Stimulated activated CD4-positive, alpha-beta T cell treated with anti-CD3 and anti-CD28 coated beads, Interleukin-2, amount 100 ng/mL, for 24 hours (primary cell): ENCODE measurements at regions not wholly inside any gene's neighbourhood (a gene's known extent, or its start where the extent isn't known, plus 50 kb on each side); places are given as distances from the start of the nearest gene placed in this dataset.
A peak's percentile ranks its signal among the peaks of the same experiment; 100 is the strongest.
"Not testable (repeated sequence)": the region's sequence is repeated elsewhere in the genome, so short reads cannot be mapped to it uniquely, and the experiment has no call there.

Source experiments
- DNase-seq, 2 donors: peaks; one replicate each; pipeline ENCODE4 v3.0.0-alpha.2; 2020

DNA sequence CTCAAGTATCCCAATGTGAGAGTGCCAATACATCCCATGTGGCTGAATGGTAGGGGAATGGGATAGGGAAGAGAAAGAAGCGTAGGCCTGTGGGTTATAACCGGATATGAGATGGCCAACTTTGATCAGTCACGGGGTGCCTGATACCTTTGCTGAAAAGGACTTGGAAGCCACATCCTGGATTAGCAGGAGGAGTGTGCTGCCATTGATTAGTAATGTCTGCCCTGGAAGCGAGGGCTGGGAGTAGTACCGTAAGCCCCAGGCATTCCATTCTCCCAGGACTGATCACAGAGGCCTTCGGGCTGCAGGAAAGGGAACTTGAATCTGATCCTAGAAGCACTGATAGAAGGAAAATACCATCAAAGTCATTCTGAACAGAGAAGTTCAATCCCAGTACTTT lies 218.5 kb downstream of the TFCP2L1 start:
- no peak for DNase-seq

DNA sequence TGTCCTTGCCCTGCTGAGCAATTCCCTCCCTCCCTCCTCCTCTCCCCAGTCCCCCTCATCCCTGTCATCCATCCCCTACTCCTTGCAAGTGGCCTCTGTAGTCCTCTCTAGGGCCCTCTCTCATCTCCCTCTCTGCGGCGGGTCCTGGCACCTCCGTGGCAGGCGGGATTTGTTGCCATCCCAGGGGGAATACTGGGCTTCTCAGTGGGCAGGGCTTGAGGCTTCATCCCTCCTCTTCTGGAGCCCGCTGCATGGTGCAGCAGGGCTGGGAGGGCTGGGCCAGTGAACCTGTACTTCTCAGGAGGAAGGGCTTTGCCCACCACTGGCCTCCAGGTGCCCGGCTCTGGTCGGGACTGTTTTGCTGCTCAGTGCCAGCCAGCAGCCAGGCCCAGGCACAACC lies 216.2 kb downstream of the TFCP2L1 start:
- DNase-seq = no peak

DNA sequence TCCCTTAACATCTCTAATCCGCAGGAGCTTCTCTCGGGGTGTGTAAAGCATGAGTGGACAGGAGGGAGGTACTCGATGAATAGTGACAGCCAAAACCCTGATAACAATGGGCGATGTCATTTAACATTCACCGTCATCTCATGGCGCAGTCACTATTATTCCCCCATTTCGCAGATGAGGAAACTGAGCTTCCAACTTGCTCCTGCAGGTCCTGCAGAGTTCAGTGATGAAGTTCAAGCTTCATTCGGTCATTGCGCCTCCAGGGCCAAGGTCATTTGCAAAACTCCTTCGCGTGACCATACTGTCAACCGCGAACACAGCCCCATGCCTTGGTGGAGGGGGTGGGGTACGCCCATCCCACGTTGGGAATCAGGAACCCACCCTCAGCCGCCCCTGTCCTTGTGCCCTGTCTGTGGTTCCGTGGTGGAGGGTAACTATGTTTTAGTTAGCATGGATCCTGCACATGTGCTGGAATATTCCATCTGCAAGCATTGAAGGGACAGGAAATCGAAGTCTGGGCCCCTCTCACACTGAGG lies 215.5 kb downstream of the TFCP2L1 start:
- no peak for DNase-seq

DNA sequence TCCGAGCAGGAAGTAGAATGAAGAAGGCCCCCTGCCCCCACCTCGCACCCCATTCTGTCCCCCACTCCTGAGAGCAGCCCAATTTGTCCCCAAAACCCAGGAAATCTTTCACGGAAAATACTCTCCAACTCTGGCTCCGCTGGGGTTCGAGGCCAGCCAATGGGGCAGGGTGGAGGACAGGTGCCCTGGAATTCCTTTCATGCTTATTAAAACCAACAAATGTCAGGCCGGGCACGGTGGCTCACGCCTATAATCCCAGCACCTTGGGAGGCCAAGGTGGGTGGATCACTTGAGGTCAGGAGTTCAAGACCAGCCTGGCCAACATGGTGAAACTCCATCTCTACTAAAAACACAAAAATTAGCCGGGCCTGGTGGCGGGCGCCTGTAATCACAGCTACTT lies 214.9 kb downstream of the TFCP2L1 start:
- not testable (repeated sequence) for DNase-seq

DNA sequence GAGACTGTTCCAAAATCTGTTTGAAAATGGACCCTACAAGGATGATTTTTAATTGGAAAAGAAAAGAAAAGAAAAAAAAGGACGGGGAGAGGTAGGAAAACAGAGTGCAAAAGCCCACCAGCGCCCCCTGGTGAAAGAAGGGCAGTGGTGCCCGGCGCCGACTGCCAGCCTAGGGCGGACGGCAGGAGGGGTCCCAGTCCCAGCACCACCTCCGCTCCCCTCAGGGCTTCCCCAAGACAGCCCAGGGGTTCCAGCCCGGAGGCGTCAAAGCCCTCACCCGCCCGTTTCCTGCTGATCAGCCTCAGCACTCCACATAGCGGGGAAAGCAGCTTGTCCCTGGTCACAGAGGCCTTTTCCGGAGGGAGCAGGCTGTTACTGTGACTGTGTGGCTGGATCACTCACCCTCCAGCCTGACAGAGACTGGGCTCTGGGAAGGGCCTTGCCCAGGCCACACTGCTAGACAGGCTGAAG lies 213.9 kb downstream of the TFCP2L1 start:
- DNase-seq = peak; percentile 51 to 74

DNA sequence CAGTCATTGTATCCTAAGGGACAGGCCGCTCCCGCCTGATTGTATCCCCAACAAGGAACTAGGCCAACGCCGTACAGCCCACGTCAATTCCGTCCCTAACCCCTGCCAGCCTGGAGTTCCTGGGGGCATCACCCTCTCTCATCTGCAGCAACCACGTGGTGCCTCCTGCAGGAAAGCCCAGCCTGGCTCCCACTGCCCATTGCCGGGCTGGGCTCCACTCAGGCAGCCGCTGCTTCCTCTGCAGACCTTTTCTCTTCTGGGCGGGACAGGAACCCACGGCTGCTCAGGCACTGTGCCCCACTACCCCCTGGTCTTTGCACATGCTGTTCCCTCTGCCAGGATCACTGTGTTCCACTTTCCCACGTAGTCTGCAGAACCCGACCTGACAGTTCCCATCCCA lies 212.2 kb downstream of the TFCP2L1 start:
- DNase-seq = no peak

DNA sequence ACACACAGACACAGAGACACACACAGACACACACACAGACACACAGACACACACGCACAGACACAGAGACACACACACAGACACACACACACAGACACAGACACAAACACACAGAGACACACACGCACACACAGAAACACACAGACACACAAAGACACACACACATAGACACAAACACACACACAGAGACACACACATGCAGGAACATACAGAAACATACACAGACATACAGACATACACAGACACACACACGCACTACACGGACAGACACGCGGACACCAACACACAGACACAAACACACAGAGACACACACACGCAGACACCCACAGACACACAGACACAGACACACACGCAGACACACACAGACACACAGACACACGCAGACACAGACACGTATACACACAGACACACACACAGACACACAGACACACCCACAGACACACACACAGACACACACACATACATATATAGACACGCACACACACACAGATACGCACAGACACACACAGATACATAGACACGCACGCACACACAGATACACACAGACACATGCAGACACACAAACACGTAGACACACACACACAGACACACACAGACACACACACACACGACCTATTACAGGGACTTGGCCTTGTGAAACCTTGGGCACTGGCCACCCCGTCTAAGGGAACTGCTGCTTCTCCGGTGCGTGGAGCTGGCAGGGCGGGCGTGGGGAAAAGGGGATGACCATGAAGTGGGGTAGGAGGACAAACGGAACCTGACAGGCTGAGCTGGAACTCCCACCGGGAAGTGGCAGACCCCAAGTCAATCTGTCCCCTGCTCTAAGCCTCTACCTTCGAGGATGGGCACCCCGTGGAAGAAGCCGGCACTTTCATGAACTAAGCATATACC lies 211.4 kb downstream of the TFCP2L1 start:
- DNase-seq = no peak

DNA sequence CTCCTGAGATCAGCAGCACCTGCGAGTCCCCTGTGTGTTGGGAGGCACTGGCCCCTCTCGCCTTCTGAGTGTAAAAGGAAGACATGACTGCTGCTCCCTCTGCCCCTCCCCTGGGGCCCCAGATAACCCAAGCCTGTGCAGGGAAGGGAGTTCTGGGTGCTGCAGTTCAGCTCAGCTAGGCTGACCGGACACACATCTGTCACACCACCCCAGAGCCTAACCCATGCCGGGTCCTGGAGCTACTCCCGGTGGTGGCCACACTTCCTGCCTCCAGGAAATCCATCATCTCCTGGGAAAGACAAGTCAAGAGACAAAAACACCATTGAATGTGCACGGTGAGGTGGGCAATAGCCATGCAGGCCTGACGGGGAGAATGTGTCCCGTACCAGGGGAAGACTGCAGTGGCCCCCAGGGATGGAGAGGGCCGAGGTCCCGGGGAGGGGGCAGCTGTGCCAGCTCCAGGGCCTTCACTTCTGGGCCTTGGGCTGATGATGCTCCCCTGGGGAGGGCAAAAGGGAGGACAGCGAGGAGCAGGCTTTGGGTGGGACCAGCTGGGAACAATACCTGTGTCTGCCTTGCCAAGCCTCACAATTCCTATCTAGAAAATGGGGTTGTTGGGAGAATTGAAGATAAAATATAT lies 210.6 kb downstream of the TFCP2L1 start:
- no peak for DNase-seq

DNA sequence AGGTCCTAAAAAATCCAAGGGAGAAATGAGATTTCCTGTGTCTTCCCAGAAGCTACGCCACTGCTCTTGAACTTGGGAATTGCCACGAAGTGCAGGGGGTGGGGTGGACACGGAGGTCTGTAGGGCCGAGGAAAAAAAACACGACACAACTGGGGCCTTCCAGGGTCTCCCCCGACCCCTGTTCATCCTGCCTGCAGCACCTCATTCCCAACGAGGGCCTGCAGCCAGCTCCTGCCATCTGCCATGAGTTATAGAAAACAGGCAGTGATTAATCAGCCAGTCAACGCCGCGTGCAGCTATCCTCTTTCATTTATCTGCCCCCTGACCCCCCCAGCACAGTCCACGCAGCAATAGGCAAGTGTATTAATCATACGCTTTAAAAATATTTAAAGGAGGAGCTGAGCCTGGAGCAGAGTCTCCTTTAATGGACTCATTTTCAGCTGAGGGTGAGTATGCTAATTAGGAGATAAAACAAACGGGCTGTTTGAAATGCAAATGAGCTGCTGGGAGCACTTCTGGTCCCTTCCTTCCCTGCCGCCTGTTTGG lies 209.9 kb downstream of the TFCP2L1 start:
- DNase-seq = peak; percentile 24 to 49

DNA sequence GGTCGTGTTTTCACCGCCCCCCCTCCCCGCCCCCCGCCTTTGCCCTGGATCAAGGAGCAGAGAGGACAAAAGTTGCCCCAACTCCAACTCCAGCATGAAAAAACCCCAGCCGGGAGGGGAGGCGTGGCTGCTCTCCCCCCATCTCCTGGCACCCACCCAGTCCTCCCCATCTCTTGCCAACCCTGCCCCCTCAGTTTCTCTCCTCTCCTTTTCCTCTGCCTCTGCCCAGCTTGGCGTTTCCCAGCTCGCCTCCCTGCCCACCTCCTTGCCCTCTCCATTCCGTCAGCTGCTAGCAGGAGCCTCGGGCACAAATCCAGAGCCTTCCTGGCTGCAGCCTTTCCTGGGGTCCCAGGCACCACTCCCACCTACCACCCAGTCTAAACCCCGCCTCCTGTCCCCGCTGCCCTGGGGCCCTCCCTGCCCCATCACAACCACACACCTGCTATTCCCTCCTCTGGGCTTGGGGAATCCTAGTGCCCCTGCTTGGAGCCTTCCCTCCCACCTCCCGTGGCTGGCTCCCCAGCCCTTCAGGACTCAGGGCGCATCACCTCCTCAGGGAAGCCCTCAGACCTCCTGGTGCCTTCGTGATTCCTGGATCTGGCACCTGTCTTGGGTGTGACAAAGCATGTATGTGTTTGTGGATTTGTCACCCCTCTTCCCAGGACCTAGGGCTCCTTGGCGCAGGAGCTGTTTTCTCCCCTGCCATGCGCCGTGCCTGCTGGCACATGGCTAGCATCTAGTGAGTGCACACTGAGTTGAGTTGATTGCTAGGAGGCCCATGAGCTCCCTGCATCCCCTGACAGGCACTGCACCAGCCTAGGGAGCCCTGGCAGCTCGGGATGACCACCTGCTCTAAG lies 209.1 kb downstream of the TFCP2L1 start:
- DNase-seq = no peak

DNA sequence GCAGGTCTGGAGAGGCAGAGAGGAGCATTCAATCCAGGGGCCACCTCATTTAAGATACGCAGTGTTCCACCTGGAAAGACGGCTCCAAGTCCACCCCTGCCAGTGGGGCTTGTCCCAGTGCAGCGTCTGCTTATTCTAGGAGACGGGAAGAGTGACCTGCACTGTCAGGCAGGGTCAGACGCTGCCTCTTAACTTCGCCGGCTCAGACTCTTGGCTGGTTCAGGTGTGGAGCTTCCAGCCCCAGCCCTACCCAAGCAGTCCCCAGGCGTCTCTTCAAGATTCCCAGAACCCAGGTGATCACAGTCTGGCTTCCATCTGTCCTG lies 208.5 kb downstream of the TFCP2L1 start:
- no peak for DNase-seq

DNA sequence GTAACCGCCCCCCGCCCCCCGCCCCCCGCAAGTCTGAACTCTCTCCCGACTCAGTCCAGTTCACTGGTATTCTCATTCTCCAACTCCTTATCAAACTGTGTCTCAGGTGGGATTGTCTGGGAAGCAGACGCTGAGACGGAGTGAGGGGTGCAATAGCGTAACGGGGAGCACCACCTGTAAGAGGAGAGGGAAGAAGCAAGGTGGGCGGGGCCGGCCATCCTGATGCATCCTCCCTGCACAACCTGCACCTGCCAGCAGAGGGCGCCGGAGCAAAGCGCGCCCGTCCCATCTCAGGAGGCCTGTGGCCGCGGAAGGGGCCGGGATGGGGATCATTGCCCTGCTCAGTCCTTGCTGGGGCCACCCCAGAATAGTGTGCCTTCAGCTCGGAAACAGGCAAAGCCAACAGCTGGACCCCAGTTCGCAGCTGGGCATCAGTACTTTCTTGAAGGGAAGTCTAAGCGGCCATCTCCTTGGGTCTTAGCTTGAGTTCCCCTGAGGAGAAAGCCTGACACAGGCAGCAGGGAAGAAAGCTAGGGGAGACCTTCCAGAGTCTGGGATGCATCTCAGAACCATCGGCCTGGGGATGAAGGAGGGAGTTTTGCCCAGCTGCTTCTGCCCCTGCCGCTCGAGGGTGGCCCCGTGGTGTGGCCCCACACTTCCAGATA lies 208.0 kb downstream of the TFCP2L1 start:
- DNase-seq = peak; percentile 71 to 83

DNA sequence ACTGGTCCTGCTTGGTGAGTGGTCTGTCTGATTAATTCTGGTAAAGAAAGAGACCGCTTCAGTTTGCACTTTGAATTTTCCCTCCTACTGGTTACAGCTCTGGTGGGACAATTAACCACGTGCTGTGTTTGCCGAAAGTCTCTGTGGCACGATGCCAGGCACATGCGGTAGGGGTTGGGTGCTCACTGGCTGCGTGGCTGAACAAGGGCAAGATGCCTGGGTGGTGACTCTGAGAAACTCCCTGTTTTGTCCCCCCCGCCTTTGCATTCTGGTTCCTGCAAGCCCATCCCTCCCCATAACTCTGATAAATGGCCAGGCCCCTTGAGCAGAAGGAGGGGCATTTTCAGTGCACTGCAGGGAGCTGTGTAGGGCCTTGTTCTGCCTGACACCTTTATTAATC lies 206.1 kb downstream of the TFCP2L1 start:
- DNase-seq = no peak

DNA sequence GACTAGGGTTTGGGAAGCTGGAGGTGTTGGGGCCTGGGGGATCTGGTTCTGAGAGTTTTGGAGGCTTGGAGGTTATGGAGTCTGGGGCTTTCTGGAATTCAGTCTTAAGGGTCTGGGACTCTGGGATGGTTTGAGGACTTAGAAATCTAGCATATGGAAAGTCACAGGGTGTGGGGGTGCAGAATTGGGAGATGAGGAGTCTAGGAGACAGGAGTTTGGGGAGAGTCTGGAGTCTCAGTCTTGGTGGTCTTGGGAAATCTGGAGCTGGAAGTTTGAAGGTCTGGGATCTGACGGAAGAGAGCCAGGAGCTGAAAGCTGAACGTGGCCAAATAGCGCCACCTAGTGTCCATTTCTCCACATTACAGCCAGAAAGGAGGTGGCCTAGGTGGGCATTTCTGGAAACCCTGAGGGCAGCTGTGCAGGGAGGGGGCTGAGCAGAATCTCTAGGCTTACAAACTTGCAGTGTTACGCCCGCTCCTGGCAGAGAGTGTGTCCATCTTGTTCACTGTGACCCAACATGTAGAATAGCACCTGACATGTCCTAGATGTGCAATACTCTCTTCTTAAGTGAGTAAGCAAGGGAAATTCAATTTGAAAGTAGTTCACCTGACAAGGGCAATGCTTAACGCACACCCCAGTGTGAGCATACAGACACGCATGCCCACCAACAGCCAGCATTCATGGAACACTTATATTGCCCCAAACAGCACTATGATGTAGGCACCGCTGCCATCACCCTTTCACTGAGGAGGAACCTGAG lies 204.8 kb downstream of the TFCP2L1 start:
- peak; percentile 58 to 59 for DNase-seq

DNA sequence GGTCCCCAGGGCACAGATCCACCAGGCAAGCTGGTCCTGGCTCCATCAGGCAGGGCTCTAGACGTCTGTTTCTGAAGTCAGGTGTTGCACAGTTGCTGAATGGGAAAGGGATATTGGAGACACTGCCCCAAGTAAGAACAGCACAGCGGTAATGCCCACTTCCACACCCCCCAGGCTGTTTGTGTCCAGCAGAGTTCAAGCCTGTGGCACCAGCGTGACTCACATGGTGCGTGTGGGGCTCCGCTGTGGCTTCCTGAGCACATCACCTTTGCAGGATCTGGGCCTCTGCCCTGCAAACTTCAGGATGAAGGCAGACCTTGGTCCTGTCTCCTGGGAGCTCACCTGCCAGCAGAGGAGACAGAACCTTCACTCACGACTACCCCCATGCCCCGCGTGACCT lies 203.3 kb downstream of the TFCP2L1 start:
- no peak for DNase-seq

DNA sequence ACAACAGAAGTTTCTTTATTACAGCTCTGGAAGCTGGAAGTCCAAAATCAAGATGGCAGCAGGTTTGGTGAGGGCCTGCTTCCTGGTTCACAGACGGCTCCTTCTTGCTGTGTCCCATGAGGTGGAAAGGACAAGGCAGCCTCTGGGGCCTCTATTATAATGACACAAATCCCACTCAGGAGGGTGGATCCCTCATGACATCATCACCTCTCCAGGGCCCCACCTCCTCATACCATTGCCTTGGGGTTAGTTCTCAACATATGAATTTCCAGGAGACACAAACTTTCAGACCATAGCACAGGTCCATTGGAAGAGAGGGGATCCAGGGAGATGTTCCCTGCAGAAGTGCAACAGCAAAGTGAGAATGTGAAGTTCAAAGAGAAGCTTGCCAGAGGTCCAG lies 202.8 kb downstream of the TFCP2L1 start:
- DNase-seq = no peak

DNA sequence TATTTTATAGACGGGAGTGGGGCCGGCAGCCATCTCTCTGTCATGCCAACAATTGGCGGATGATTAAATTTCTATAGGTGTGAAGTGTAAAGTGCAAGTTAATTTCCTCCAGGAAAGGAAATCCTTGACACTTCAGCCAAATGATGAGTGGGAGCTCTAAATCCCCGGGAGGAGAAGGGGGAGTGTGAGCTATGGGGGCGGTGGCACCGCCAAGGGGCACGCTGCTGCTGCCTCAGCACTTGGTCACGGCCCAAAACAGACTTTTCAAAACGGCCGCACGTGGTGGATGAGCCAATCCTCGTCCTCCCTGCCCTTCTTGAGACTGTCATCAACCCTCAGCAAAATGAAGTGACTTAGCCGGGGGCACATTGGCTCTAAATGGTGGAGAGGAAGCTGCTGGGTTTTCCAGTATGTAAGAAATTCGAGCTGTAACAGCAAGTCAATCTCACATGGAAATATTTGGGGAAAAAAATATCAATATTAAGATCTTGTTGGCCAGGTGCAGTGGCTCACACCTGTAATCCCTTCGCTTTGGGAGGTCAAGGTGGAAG lies 200.8 kb downstream of the TFCP2L1 start:
- no peak for DNase-seq

DNA sequence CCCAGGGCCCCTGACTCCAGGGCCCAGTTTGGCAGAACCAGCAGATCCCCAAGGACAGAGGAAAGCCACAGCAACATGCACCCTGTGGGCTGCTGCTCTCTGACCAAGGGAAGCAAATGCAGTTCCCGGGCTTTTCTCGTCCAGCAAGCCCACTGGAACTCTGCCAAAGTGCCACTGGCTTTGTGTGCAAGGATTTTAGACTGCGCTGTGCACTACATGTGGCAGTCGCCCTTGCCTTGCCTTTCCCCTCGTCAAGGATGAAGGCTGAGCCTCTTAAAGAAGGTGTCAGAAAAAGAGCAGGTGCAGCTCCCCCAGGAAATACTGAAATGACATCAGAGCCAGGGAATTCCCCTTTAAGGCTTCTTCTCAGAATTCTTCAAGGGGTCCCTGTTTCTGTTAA lies 199.2 kb downstream of the TFCP2L1 start:
- no peak for DNase-seq

DNA sequence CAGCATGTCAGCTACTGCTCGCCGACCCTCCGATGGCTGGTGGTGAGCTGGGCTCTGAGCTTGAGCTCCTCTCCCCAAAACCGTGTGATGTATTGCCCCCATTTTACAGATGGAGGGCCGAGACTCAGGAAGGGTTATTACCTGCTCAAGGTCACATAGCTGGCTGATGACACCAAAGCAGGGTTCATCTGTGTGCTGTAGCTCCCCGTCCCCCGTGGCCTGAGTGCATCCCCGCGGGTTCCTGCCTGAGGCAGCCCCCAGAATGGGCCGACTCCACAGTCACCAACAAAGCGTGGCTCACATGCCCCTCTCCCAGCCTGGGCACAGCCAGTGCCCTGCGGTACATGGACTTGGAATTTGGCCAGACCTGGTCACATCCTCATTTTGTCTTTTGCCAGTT lies 198.6 kb downstream of the TFCP2L1 start:
- no peak for DNase-seq

DNA sequence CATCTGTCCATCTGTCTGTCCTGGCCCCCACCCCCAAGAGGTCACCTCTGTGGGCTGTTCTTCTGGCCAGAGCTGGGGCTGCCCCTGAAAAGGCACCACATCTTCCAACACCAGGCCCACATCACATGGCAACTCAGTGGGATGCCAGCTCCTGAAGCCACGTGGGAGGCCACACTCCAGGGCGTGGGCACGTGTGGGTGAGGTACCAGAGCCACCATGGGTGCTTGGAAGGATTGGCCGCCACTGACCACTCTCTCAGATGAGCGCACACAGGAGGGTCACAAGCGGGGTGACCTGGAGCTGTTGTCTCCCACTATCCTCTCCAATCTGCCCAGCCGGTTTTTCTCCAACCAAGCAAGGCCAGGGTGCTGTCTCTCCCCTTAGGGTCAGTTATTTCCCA lies 197.9 kb downstream of the TFCP2L1 start:
- no peak for DNase-seq
